ENCODE measurements at regions not wholly inside any gene's neighbourhood (a gene's known extent, or its start where the extent isn't known, plus 50 kb on each side); places are given as distances from the start of the nearest gene placed in this dataset.

GRCh38 chr11:8330896-8331295, 67.2 kb upstream of the LMO1 start:
- FAIRE-seq, result no peak
- DNase-seq (ENCODE audit: extremely low read depth in 1 of 4, low spot score in 3 of 4), result no peak
- Histone ChIP-seq H3K79me2 (ENCODE audit: control insufficient read depth, insufficient read depth, low read length) (no peaks in the 10 kb centered on the region), H3K9me1 (ENCODE audit: control insufficient read depth, insufficient read depth, low read length) (no peaks in the 10 kb centered on the region), H2AFZ (ENCODE audit: low read depth, low read length) (no peak overlapping the region), H3K27ac (ENCODE audit: extremely low read depth, low read depth, low read length) (no peak overlapping the region), H3K4me2 (ENCODE audit: insufficient read depth, low read length) (no peak overlapping the region), H3K9ac (ENCODE audit: insufficient read depth in 1 of 2, low read depth in 2 of 2, low read length in 2 of 2) (no peak overlapping the region), H4K20me1 (replicated peaks; ENCODE audit: control insufficient read depth, insufficient read depth, low read length) (peaks cover 6% of the 10 kb centered on the region; the same call in 1 of the 2 replicates), H3K27me3 (ENCODE audit: control insufficient read depth in 2 of 2, insufficient read depth in 2 of 2, low read length in 2 of 2) (peaks cover 0 to 44% of the 10 kb centered on the region in 2 experiments; a peak in 3 of 5 replicates), H3K4me1 (replicated peaks in 1 of 2; ENCODE audit: control insufficient read depth in 2 of 2, insufficient read depth in 2 of 2, low read length in 2 of 2) (peaks cover 3 to 6% of the 10 kb centered on the region in 2 experiments; a peak in 3 of 5 replicates), H3K4me3 (no peak overlapping the region), H3K9me3 (replicated peaks; ENCODE audit: control insufficient read depth, insufficient read depth, low read depth, low read length) (no peaks in the 10 kb centered on the region), H3K36me3 (ENCODE audit: control insufficient read depth, insufficient read depth, low read length) (no peaks in the 10 kb centered on the region)
- in situ Hi-C loops (cut with MboI) (no loop called here), intact Hi-C loops (cut with micrococcal nuclease) (no loop called here)
- BruUV-seq (replicated peaks), result no TSS peak
- WGBS (ENCODE audit: insufficient coverage, low coverage, missing lambda C conversion rate), result 4% methylated on average over 6 of the region's 6 CpGs
- ChIA-PET POLR2A (no interaction called here), CTCF (ENCODE audit: low intra/inter-chr PET ratio) (interaction anchor here (0.6 kb wide), 1 partner anchor 221 kb away, joined by 3 read pairs; no protein-coding TSS in a partner anchor)
- TF ChIP-seq CEBPB (tag; IDR thresholded peaks at IDR 0.05) (no peak), TRIM24 (IDR thresholded peaks at IDR 0.05) (no peak), ZNF318 (IDR thresholded peaks at IDR 0.05; ENCODE audit: borderline replicate concordance in 1 of 2, low read depth in 1 of 2) (no peak), NR1H2 (CRISPR knock-in tag; IDR thresholded peaks at IDR 0.05) (no peak)
- ATAC-seq, result no peak

Data from K562 (cell line).